ENCODE measurements at regions not wholly inside any gene's neighbourhood (a gene's known extent, or its start where the extent isn't known, plus 50 kb on each side); places are given as distances from the start of the nearest gene placed in this dataset.

GRCh38 chr10:111539246-111539645 is 462.4 kb downstream of the ADRA2A start:
- Histone ChIP-seq H3K9ac (ENCODE audit: low read depth, low read length, poor library complexity, severe bottlenecking) (no peak overlapping the region), H3K4me1 (ENCODE audit: insufficient read depth, low read length, poor library complexity, severe bottlenecking) (no peaks in the 10 kb centered on the region), H3K9me3 (ENCODE audit: insufficient read depth, low read depth, low read length) (no peaks in the 10 kb centered on the region), H3F3A (ENCODE audit: low read depth) (no peaks in the 10 kb centered on the region), H3K9me2 (replicated peaks; ENCODE audit: low read depth, low read length) (no peaks in the 10 kb centered on the region), H3K79me2 (ENCODE audit: insufficient read depth, low read length) (no peaks in the 10 kb centered on the region), H2AFZ (ENCODE audit: low read length) (no peak overlapping the region), H3K36me3 (ENCODE audit: insufficient read depth, low read length) (no peaks in the 10 kb centered on the region), H3K4me2 (ENCODE audit: low read depth, low read length, poor library complexity, severe bottlenecking) (no peak overlapping the region), H3K4me3 (ENCODE audit: low read length, poor library complexity, severe bottlenecking) (no peak overlapping the region), H4K20me1 (ENCODE audit: insufficient read depth, low read length, poor library complexity, severe bottlenecking) (no peaks in the 10 kb centered on the region), H3K27me3 (ENCODE audit: insufficient read depth, low read length, poor library complexity, severe bottlenecking) (no peaks in the 10 kb centered on the region)
- TF ChIP-seq CTCF (conservative IDR thresholded peaks at IDR 0.05; ENCODE audit: low read length) (no peak), EZH2phosphoT487 (IDR thresholded peaks at IDR 0.05; ENCODE audit: borderline replicate concordance) (no peak)

- H3F3A ChIP-seq (ENCODE audit: low read depth), result no peaks in the 10 kb centered on the region
- no peaks in the 10 kb centered on the region for H4K20me1 ChIP-seq (ENCODE audit: insufficient read depth, low read length, poor library complexity, severe bottlenecking)
- no peaks in the 10 kb centered on the region for H3K36me3 ChIP-seq (ENCODE audit: insufficient read depth, low read length)
- H3K4me3 ChIP-seq (ENCODE audit: low read length, poor library complexity, severe bottlenecking), result no peak overlapping the region
- no peak for TF ChIP-seq CTCF (conservative IDR thresholded peaks at IDR 0.05; ENCODE audit: low read length)
- no peak for TF ChIP-seq EZH2phosphoT487 (IDR thresholded peaks at IDR 0.05; ENCODE audit: borderline replicate concordance)
- no peak overlapping the region for H3K9ac ChIP-seq (ENCODE audit: low read depth, low read length, poor library complexity, severe bottlenecking)
- no peaks in the 10 kb centered on the region for H3K9me2 ChIP-seq (replicated peaks; ENCODE audit: low read depth, low read length)
- no peaks in the 10 kb centered on the region for H3K9me3 ChIP-seq (ENCODE audit: insufficient read depth, low read depth, low read length)
- H3K79me2 ChIP-seq (ENCODE audit: insufficient read depth, low read length), result no peaks in the 10 kb centered on the region
- no peaks in the 10 kb centered on the region for H3K27me3 ChIP-seq (ENCODE audit: insufficient read depth, low read length, poor library complexity, severe bottlenecking)
- H2AFZ ChIP-seq (ENCODE audit: low read length), result no peak overlapping the region
- H3K4me2 ChIP-seq (ENCODE audit: low read depth, low read length, poor library complexity, severe bottlenecking), result no peak overlapping the region
- H3K4me1 ChIP-seq (ENCODE audit: insufficient read depth, low read length, poor library complexity, severe bottlenecking), result no peaks in the 10 kb centered on the region
Observed at GRCh38 chr10:111543854-111544253, 467.0 kb downstream of the ADRA2A start.

- Histone ChIP-seq H4K20me1 (ENCODE audit: insufficient read depth, low read length, poor library complexity, severe bottlenecking) (no peaks in the 10 kb centered on the region), H3K27me3 (ENCODE audit: insufficient read depth, low read length, poor library complexity, severe bottlenecking) (no peaks in the 10 kb centered on the region), H3K4me1 (ENCODE audit: insufficient read depth, low read length, poor library complexity, severe bottlenecking) (no peaks in the 10 kb centered on the region), H3K36me3 (ENCODE audit: insufficient read depth, low read length) (no peaks in the 10 kb centered on the region), H3K4me2 (ENCODE audit: low read depth, low read length, poor library complexity, severe bottlenecking) (no peak overlapping the region), H3K9me3 (ENCODE audit: insufficient read depth, low read depth, low read length) (no peaks in the 10 kb centered on the region), H3K9ac (ENCODE audit: low read depth, low read length, poor library complexity, severe bottlenecking) (no peak overlapping the region), H3K9me2 (replicated peaks; ENCODE audit: low read depth, low read length) (no peaks in the 10 kb centered on the region), H3K4me3 (ENCODE audit: low read length, poor library complexity, severe bottlenecking) (no peak overlapping the region), H3K79me2 (ENCODE audit: insufficient read depth, low read length) (no peaks in the 10 kb centered on the region), H2AFZ (ENCODE audit: low read length) (no peak overlapping the region), H3F3A (ENCODE audit: low read depth) (no peaks in the 10 kb centered on the region)
- TF ChIP-seq CTCF (conservative IDR thresholded peaks at IDR 0.05; ENCODE audit: low read length) (no peak), EZH2phosphoT487 (IDR thresholded peaks at IDR 0.05; ENCODE audit: borderline replicate concordance) (no peak)
Observed at GRCh38 chr10:111545861-111546605, 469.2 kb downstream of the ADRA2A start.

Measured in Loucy (cell line).